Urothelium cell line (cell line): ENCODE measurements at regions not wholly inside any gene's neighbourhood (a gene's known extent, or its start where the extent isn't known, plus 50 kb on each side); places are given as distances from the start of the nearest gene placed in this dataset.

Experiments used
- DNase-seq: peaks from one replicate; pipeline ENCODE4 v3.0.0; 2011; ENCODE audit warnings: low spot score, mixed read lengths
- FAIRE-seq: peaks from 2 replicates; lab custom pipeline; 2011; peaks lifted over from hg19 to GRCh38; lab: Jason Lieb, UNC

DNA sequence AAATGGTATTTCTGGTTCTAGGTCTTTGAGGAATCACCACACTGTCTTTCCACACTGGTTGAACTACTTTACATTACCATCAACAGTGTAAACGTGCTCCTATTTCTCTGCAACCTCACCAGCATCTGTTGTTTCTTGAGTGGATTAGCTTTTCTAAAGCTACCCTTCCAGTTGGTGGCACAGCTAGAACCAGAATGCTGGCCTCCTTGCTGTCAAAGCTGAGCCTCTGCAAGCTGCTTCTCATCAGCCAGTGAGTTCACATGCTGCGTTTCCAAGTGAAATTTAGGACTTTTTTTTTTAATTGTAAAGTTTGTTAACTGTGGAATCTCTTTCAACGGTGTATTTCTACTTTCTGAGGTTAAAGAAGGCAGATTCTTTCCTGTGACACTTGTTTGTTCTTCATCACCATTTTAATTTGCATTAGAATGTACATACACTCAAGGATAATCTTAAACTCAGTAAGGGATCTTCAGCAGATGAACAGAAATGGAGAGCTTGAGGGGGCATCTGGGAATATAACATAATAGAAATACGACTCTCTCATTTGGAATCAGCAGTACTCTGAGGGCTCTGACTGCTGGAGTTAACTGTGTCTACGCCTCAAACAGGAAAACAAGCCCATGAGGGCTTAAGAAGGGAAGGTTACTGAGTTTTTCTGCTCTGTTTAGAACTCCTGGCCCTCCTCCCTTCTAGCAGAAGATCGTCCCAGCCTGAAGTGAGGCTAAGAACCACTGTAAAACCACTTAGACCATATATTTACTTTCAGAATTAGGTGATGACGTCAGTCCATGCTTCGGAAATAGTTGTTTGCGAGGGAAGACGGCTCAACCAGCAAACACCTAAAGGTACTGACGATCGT, 148.4 kb upstream of the FAM20A start:
- FAIRE-seq = no peak
- no peak for DNase-seq

DNA sequence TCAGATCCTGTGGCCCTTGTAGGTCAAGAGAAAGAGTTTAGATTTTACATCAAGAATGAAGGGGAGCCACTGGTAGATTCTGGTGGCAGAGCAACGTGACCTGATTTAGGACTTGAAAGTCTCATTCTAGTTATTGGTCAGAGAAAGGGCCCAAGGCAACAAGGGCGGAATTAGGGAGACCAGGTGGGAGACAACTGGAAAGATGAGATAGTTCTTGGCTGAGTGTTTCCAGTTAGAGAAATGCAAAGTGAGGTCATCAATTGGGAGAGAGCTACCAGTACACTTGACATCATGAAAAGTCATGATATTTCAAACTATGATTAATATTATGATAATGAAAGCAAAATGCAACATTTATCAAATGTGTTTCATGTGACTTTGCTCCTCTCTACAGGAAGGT, 147.2 kb upstream of the FAM20A start:
- DNase-seq = no peak
- no peak for FAIRE-seq

DNA sequence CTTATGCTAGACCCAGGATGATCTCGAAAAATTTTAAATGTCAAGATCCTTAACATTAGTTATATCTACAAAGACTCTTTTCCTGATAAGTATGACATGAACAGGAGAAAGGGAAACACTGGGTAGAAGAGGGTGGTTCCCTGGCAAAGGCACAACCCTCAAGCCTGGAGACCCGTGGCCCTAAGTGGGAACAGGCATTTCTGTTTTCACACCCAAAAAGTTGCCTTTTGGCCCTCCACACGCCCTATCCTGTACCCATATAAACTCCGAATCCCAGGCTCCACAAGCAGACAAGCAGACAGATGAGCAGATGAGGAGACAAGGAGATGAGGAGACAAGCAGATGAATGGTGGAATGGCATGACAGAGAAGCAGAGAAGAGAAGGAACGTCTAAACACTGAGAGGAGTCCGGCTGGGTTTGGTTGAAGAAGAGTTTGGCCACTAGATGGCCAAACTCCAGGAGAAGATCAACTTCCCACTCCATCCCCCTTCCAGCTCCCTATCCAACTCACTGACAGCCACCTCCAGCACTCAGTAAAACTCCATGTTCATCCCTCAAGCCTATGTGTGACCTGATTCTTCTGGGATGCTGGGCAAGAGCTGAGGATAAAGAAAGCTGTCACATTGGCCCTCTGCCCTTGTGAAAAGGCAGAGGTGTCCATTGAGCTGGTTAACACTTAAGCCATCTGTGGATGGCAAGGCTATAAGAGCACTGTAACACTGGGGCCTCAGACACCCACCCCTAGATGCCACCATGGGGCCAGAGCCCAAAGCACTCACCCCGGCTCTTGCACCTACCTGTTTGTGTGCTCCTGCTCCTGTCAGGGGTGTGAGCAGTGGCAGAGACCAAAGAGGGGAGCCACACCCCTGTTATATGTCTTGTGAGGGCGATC, 139.6 kb upstream of the FAM20A start:
- DNase-seq (no peak), FAIRE-seq (peak; percentile 78)

DNA sequence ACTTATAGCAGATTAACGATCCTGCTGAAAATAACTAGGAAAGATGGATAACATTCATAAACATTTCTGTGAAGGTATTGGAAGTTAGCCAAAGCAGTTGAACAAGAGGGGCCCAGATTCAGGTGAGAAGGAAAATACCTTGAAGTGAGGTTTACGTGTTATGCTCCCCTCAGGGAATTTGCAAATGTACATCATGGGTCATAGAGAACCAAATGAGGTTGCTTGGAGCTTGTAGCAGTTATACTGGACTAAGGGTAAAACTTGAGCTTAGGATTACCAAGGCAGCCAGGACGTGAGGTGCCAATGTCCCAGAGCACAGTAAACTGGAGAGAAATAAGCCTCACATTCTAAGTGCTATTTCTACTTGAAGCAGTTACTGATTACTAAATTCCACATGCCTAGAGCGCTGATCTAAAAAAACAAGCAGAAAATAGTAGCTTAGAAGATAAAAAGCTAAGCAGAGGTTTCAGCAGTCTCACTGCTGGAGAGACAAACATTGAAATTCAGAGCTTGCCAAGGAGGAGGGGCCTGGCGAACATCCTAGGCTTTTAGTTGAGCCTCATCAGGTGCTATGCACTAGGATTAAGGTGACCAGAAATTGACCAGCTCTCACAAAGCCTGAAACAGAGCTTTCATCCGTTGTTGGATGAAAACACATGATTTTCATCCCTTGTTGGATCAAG, 136.7 kb upstream of the FAM20A start:
- FAIRE-seq = no peak
- no peak for DNase-seq

DNA sequence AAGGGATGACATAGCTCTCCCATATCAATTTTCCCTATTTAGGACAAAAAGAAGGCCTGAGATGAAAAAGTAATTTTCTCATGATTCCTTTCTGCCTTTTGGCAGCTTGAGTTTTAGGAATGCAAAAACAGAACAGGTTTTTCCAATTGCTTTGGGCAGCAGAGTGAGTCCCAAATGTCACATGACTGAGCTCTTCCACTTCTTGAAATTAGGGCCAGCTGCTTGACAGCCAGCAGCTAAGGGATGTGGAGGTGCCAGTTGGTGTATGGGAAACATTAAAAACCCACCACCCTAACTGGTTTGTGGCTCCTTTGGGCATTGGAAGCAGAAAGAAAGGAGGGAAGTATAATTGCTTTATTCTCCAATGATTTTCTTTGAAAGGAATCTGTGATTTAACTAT, 133.8 kb upstream of the FAM20A start:
- DNase-seq = no peak
- FAIRE-seq = no peak

DNA sequence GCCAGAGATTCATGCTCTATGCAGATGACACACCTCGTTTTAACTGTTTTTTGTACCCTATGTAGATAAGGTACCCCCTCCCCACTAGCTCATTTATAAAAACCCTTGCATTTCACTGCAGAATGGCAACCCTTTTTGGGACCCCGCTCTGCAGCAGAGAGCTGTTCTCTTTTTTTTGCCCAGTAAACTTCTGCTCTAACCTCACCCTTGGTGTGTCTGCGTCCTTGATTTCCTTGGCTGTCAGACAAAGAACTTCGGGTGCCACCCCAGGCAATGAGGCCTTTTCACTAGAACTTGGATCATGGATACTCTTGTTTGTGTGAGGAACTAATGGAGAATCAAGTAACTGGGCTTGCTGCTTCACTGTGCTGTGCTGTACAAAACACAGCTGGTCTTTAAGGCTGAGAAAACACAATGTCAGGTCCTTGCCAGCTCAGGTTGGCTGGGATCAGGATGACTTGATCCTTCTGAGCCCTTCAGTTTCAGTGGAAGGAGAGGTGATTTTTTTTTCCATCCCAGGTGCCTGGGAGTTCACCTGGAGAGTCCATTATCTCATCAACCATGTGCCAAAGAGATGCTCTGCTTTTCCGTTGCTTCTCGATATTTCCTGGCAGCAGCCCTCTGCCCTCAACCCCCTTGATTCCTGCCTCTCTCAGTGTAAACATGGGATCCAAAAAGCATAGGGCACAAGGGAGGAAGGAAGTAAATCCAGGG, 133.2 kb upstream of the FAM20A start:
- no peak for FAIRE-seq
- DNase-seq = no peak

DNA sequence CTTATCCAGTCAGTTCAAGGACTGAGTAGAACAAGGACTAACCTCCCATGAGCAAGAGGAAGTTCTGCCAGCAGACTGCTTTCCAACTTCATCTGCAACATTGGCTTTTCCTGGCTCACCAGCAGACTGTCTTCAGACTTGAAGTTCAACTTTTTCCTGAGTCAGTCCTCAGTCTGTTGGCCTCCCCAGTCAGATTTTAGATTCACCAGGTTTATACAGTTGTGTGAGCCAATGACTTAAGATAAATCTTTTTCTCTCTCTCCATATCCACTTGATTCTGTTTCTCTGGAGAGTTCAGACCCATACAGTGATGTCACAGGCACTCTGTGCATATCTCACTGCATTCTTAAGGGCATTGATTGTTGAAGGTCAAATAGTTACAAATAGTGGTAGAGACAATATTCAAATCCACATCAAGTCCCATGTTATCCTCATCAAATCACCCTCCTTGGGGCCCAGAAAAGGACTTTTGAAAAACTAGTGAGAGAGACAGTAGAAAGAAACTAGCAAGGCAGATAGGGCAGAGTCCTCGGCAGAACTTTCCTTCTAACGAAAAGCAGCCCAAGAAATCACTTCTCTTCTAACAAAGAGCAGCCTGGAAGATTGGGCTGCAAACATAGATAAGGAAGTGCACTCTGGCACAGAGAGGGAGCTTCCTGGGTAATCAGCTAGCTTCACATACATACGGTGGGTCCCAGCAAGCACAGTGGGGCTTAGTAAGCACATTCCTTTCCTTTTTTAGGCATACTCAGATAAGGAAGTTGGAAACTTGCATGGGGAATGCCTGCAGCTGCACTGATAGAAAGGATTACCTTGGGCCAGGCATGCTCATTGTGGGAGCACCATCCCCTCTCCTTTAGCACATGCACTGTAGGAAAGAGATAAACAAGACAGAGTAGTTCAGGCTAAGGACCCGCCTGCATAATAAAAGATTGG, 132.3 kb upstream of the FAM20A start:
- peak; percentile 17 for DNase-seq
- no peak for FAIRE-seq

DNA sequence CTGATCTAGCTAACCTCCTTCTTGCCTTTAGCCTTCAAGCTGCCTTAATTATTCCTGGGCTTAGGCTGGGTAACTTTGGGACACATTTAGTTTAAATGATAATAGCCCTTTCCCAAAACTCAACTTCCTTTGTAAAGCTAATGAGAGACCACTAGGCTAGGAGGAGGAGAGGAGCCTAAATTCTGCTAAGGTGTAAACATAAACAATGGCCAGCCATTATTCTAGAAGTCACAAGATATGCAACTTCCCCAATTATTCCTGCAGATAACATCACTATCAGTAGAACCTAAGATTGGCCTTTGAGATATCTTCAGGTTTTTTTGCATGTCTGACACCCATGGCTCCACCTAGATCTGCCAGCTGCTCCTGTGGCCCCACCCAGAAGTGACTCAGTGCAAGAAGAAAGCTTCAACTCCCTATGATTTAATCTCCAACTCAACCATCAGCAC, 131.2 kb upstream of the FAM20A start:
- DNase-seq (no peak), FAIRE-seq (no peak)

DNA sequence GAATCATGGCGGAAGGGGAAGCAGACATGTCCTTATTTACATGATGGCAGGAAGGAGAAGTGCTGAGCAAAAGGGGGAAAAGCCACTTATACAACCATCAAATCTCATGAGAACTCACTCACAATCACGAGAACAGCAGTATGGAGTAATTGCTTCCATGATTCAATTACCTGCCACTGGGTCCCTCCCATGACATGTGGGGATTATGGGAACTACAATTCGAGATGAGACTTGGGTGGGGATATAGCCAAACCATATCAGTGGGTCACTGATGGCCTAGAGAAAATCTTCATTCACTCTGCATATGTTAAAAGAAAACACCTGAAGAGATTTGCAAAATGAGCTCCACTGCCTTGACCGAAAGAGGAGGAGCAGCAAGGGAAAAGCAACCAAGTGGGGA, 130.3 kb upstream of the FAM20A start:
- no peak for FAIRE-seq
- no peak for DNase-seq

DNA sequence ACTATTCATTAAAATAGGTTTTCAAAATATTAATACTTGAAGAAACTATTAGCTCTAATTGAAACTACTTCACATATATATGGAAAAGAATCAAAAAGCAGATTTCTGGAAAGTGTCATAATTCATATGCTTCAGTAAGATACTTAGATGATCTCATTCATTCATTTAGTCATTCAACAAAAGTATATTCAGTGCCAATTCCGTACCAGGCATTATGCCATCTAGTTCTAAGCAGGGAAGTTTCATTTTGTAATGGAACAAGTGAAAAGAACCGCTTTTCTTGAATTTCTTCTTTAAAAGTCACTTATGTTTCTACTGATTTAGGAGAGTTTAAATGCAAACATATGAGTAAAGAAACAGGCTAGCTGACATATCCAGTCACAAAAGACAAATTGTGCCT, 118.3 kb upstream of the FAM20A start:
- FAIRE-seq (no peak), DNase-seq (no peak)

DNA sequence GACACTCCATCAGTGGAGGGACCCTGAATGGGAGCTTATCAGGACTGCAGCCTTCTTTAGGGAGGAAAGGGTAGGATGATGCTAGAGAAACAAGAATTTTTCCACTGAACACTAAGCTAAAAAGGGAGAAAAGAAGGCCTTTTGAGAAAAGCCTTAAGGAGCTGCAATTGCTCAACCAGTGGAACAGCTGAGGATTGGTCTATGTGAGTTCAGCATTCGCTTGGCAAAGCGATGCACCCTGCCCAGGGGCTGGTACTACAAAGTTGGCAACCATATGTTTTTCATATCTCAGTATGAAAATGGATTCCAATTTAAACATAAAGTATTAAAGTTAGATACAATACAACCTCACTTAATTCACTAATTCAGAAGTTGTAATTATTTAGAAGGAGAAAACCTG, 117.8 kb upstream of the FAM20A start:
- FAIRE-seq (no peak), DNase-seq (no peak)

DNA sequence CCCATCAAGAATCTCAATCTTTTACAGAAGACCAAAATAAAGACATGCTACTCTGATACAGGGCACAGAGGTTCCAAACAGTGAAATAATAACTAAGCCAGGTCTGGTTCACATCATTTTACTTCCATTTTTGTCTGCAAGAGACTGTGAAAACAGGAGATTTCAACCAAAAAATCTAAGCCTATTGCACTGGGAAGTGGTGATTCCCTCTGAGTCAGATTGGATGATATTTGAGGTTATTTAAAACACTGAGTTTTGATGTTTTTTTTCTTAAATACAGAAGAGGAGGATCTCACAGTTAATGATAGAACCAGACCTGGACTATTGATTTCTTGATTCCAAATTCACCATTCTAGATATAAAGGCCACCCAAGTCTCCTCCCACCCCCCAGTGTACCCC, 117.3 kb upstream of the FAM20A start:
- FAIRE-seq = no peak
- DNase-seq = no peak

DNA sequence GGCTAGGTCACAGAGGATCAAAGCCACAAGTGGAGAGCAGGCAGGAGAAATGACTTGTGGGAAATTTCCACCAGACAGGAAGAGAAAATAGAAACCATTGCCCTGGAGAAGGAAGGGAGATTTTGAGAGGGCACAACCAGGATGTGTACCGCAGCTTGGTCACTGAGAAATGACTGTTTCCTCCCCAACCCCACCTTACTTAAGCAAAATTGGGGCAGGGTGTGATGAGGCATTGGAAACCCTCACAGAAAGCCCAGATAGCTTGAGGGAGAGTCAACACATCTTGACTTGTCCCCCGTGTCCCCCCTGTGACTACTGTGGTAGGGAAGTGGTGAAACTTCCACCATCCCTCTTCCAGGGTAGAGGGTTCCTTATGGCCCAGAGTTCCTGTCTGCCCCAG, 113.5 kb upstream of the FAM20A start:
- no peak for FAIRE-seq

DNA sequence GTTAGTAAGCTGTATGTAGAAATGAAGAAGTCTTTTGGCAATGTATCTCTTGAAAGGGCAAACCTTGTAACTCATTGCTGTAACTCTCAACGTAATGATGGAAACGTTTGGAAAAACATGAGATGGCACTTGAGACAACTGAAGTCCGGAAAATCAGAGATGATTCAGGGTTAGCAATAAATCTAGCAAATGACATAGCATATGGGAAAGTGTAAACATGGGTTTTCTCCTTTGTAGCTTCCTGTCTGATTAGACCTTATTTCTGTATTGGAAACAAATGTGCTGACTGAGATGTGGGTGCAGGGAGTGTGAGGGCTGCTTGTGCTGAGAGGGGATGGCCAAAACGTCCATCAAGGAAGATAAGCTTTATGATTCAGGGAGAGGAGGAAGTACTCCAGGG, 110.7 kb upstream of the FAM20A start:
- FAIRE-seq = no peak
- no peak for DNase-seq

More for the DNA sequence above, 113.5 kb upstream of the FAM20A start:
- no peak for DNase-seq

DNA sequence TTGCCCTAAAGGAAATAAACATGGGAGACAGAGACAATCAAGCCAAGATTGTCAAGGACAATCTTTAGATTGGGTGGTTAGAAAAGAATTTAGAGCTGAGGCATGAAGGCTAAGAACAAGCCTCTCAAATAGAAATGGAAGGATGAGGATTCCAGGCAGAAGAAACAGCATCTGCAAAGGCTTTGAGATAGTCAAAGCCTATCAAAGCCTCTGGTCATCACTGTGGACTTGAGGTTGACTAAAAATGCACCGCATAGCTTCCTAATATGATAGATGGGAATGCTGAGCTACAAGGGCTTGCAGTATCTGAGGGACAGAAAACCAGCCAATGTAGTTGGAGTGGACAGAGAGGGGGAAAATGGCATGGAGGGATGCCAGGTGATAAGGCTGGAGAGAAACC, 109.8 kb upstream of the FAM20A start:
- no peak for FAIRE-seq
- DNase-seq = no peak

DNA sequence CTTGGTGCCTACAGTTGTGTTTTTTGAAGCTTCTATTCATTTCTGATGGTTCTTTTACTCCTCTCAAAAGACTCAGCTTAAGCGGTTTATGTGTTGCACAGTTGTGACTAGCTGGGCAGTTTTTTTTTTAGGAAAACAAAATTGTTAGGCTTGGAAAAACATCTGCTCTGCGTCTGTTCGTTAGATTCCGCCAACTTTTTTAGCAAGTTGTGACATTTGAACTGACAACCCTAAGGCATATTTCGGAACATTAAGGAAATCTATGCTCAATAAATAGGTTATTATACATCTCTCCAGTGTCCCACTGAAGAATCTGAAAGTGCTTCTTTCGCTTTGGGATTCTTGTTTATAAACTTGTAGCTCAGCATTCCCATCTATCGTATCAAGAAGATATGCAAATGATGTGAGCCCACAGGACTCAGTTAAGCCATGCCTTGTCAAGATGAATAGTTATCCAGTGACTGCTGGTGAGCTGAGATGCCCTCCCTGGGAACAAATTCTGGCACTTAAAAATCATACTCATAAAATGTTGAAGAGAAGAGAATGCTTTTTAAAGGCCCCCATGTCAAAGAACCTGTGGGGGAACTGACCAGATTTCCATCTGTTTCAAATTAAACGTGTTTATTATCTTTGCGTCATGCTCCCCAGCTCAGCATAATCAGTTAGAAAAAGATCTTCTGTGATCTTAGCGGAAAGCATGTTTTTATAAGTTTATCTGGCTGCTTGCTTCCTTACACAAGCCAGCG, 109.0 kb upstream of the FAM20A start:
- FAIRE-seq (no peak), DNase-seq (no peak)

DNA sequence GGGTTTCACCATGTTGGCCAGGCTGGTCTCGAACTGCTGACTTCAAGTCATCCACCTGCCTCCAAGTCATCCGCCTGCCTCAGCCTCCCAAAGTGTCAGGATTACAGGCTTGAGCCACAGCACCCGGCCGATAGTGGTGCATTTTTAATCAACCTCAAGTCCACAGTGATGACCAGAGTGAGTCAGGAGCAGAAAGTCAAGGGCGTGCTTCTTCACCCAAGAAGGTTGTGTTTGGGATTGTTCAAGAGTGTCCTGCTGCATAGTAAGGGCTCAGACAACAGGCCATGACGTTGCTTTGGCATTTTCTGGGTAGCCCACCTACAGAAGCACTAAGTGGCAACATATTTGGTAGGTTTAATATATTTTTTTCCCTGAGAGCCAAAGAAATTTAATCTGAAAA, 108.3 kb upstream of the FAM20A start:
- no peak for DNase-seq
- no peak for FAIRE-seq

DNA sequence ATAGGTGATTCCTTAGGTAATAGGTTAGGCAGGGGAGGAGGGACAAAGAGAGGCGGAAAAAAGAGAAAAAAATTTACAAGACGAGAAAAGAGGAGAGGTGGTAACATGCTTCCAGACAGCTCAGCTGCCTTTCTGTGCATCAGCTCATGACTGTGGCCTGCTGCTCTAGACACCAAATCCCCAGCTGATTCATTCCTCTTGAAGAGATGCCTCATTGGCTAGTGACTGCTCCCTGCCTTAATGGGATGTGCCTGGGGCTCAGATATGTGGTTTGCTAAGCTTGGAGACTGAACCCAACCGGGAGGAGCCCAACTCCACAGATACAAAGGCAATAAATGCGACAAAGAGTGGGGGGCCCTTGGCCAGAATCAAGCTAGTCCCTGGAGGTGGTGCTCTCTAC, 105.9 kb upstream of the FAM20A start:
- no peak for FAIRE-seq
- no peak for DNase-seq

DNA sequence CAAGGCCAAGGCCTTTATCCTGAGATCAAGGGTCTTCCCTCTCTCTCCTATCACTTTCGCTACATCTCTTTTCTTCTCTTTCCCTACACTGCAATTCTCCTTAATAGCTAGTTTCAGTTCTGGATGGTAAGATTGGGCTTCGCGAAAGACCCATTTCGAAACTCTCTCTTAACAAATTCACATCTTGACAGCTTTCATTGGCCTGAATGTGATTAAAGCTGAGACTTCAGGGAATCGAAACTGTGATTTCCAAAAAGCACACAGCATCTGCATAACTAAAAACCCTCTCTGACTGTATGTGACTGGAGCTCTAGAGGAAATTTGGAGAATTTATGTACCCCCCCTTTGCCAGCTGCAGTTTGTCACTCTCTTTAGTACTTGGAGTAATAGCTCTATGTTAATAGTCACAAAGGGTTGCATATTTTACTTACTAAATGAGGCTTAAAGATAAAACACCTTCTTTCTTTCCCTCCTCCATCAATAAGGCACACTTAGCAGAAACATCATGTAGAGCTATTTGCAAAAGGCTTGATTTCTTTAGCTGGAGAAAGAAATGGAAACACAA, 105.3 kb upstream of the FAM20A start:
- DNase-seq (no peak), FAIRE-seq (no peak)
